Gastroesophageal sphincter (tissue), 3 donors: ENCODE measurements at regions not wholly inside any gene's neighbourhood (a gene's known extent, or its start where the extent isn't known, plus 50 kb on each side); places are given as distances from the start of the nearest gene placed in this dataset.

Experiments
- CTCF ChIP-seq, 4 experiments: fragments of 200-600 bp in 2 of 4; fragments of 450-650 bp in 2 of 4; sonication (generic) in 1 of 4; IDR thresholded peaks; one replicate each; pipeline ENCODE4 v1.5.1; 2017 to 2019; ENCODE audit warnings: antibody characterized with exemption in 4 of 4, mild to moderate bottlenecking in 2 of 4, moderate library complexity in 2 of 4
- POLR2A ChIP-seq, 2 donors: fragments of 450-650 bp; IDR thresholded peaks; one replicate each; pipeline ENCODE4 v1.6.1; 2017; ENCODE audit warnings: antibody characterized with exemption in 2 of 2, mild to moderate bottlenecking in 2 of 2, moderate library complexity in 1 of 2
- POLR2AphosphoS5 ChIP-seq: sonication (generic); formaldehyde crosslinking; IDR thresholded peaks from one replicate; pipeline ENCODE4 v1.6.1; 2017; ENCODE audit warnings: antibody characterized with exemption

- TF ChIP-seq CTCF (IDR thresholded peaks at IDR 0.05) = no peak
- TF ChIP-seq POLR2A (IDR thresholded peaks at IDR 0.05) = no peak
- no peak for TF ChIP-seq POLR2AphosphoS5
These were observed 531.7 kb upstream of the ARGLU1 start for GRCh38 chr13:107099661-107100060.
